ENCODE measurements at regions not wholly inside any gene's neighbourhood (a gene's known extent, or its start where the extent isn't known, plus 50 kb on each side); places are given as distances from the start of the nearest gene placed in this dataset.

DNA sequence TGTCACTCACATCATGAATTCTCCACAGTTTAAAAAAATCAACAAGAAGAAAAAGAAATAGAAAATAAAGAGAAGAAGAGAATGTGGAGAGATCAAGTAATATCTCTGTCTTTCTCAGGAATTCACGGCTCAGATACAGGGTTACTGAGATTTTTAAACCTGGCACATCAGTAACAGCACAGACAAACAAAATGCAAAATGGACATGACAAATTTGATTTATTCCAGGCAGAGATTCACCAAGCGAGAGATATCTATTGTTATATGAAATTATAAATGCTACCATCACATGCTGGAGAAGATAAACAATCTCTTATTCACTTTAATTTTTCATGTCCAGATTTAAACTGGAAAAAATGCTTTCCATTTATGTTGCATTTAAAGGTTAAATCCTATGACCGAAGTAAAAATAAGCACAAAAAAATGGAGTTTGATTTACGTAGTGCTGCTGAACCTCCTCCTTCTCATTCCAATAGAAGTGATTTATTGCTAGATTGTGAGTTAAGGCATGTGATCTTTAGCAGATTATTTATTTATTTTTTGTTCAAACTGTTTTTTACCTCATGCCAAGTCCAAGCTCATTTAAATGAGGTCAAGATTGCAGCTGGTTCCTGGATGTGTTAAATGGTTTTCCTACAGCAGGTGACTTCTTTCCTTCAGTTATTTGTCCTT is 926.4 kb downstream of the MAT2B start (continued):
- TF ChIP-seq USF2 (CRISPR knock-in tag; IDR thresholded peaks at IDR 0.05) (no peak), NR2C2 (CRISPR knock-in tag; IDR thresholded peaks at IDR 0.05) (no peak), CREM (CRISPR knock-in tag; IDR thresholded peaks at IDR 0.05) (no peak), ZNF138 (CRISPR knock-in tag; conservative IDR thresholded peaks at IDR 0.05) (no peak), ESRRA (CRISPR knock-in tag; IDR thresholded peaks at IDR 0.05; ENCODE audit: borderline replicate concordance) (no peak), EMX1 (CRISPR knock-in tag; IDR thresholded peaks at IDR 0.05) (no peak), KAT7 (CRISPR knock-in tag; IDR thresholded peaks at IDR 0.05; ENCODE audit: borderline replicate concordance) (no peak), IRF1 (CRISPR knock-in tag; IDR thresholded peaks at IDR 0.05) (no peak)
- TF ChIP-seq, protein P1, sequence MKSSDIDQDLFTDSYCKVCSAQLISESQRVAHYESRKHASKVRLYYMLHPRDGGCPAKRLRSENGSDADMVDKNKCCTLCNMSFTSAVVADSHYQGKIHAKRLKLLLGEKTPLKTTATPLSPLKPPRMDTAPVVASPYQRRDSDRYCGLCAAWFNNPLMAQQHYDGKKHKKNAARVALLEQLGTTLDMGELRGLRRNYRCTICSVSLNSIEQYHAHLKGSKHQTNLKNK (CRISPR knock-in tag; IDR thresholded peaks at IDR 0.05), result no peak

GRCh38 chr5:164433106-164433870 is 927.9 kb downstream of the MAT2B start:
- H3K27ac Mint-ChIP-seq, result no peak overlapping the region
- 0 out of 2 replicates have a peak, but pooled peaks cover 3% of the 10 kb centered on the region for H3K9me3 Mint-ChIP-seq
- no peaks in the 10 kb centered on the region for H3K36me3 Mint-ChIP-seq
- H3K4me3 Mint-ChIP-seq, result no peak overlapping the region
- POLR2A ChIA-PET, result no interaction called here
- TF ChIP-seq ERG (CRISPR knock-in tag; IDR thresholded peaks at IDR 0.05) (no peak), ZNF219 (CRISPR knock-in tag; IDR thresholded peaks at IDR 0.05; ENCODE audit: borderline replicate concordance) (no peak)
- DNase-seq (ENCODE audit: low spot score) (no peak), ATAC-seq (no peak)
- CTCF ChIA-PET, result no interaction called here
- H3K27me3 Mint-ChIP-seq (ENCODE audit: low read depth), result no peaks in the 10 kb centered on the region
- no peaks in the 10 kb centered on the region for H3K4me1 Mint-ChIP-seq

GRCh38 chr5:164435576-164435975 is 930.2 kb downstream of the MAT2B start:
- no peaks in the 10 kb centered on the region for H3K36me3 Mint-ChIP-seq
- H3K9me3 Mint-ChIP-seq, result 0 out of 2 replicates have a peak, but pooled peaks cover 3% of the 10 kb centered on the region
- CTCF ChIA-PET, result no interaction called here
- ATAC-seq (no peak), DNase-seq (ENCODE audit: low spot score) (no peak)
- H3K27me3 Mint-ChIP-seq (ENCODE audit: low read depth), result no peaks in the 10 kb centered on the region
- no peak overlapping the region for H3K4me3 Mint-ChIP-seq
- H3K27ac Mint-ChIP-seq, result no peak overlapping the region
- H3K4me1 Mint-ChIP-seq, result no peaks in the 10 kb centered on the region
- POLR2A ChIA-PET, result no interaction called here
- no peak for TF ChIP-seq MYBL2 (CRISPR knock-in tag; IDR thresholded peaks at IDR 0.05)
- TF ChIP-seq IRF2 (CRISPR knock-in tag; IDR thresholded peaks at IDR 0.05; ENCODE audit: borderline replicate concordance, low read depth), result no peak
- no peak for TF ChIP-seq RELA (CRISPR knock-in tag; IDR thresholded peaks at IDR 0.05; ENCODE audit: borderline replicate concordance)
- no peak for TF ChIP-seq GTF2I (CRISPR knock-in tag; conservative IDR thresholded peaks at IDR 0.05)
- TF ChIP-seq CREM (CRISPR knock-in tag; IDR thresholded peaks at IDR 0.05), result no peak
- TF ChIP-seq, protein P2, sequence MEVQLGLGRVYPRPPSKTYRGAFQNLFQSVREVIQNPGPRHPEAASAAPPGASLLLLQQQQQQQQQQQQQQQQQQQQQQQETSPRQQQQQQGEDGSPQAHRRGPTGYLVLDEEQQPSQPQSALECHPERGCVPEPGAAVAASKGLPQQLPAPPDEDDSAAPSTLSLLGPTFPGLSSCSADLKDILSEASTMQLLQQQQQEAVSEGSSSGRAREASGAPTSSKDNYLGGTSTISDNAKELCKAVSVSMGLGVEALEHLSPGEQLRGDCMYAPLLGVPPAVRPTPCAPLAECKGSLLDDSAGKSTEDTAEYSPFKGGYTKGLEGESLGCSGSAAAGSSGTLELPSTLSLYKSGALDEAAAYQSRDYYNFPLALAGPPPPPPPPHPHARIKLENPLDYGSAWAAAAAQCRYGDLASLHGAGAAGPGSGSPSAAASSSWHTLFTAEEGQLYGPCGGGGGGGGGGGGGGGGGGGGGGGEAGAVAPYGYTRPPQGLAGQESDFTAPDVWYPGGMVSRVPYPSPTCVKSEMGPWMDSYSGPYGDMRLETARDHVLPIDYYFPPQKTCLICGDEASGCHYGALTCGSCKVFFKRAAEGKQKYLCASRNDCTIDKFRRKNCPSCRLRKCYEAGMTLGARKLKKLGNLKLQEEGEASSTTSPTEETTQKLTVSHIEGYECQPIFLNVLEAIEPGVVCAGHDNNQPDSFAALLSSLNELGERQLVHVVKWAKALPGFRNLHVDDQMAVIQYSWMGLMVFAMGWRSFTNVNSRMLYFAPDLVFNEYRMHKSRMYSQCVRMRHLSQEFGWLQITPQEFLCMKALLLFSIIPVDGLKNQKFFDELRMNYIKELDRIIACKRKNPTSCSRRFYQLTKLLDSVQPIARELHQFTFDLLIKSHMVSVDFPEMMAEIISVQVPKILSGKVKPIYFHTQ (CRISPR knock-in tag; IDR thresholded peaks at IDR 0.05), result no peak
- TF ChIP-seq, protein P3, sequence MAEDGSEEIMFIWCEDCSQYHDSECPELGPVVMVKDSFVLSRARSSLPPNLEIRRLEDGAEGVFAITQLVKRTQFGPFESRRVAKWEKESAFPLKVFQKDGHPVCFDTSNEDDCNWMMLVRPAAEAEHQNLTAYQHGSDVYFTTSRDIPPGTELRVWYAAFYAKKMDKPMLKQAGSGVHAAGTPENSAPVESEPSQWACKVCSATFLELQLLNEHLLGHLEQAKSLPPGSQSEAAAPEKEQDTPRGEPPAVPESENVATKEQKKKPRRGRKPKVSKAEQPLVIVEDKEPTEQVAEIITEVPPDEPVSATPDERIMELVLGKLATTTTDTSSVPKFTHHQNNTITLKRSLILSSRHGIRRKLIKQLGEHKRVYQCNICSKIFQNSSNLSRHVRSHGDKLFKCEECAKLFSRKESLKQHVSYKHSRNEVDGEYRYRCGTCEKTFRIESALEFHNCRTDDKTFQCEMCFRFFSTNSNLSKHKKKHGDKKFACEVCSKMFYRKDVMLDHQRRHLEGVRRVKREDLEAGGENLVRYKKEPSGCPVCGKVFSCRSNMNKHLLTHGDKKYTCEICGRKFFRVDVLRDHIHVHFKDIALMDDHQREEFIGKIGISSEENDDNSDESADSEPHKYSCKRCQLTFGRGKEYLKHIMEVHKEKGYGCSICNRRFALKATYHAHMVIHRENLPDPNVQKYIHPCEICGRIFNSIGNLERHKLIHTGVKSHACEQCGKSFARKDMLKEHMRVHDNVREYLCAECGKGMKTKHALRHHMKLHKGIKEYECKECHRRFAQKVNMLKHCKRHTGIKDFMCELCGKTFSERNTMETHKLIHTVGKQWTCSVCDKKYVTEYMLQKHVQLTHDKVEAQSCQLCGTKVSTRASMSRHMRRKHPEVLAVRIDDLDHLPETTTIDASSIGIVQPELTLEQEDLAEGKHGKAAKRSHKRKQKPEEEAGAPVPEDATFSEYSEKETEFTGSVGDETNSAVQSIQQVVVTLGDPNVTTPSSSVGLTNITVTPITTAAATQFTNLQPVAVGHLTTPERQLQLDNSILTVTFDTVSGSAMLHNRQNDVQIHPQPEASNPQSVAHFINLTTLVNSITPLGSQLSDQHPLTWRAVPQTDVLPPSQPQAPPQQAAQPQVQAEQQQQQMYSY (CRISPR knock-in tag; IDR thresholded peaks at IDR 0.05), result no peak
- no peak for TF ChIP-seq NFE2L1 (CRISPR knock-in tag; IDR thresholded peaks at IDR 0.05)
- TF ChIP-seq ZNF219 (CRISPR knock-in tag; IDR thresholded peaks at IDR 0.05; ENCODE audit: borderline replicate concordance), result no peak
- TF ChIP-seq, protein P4, sequence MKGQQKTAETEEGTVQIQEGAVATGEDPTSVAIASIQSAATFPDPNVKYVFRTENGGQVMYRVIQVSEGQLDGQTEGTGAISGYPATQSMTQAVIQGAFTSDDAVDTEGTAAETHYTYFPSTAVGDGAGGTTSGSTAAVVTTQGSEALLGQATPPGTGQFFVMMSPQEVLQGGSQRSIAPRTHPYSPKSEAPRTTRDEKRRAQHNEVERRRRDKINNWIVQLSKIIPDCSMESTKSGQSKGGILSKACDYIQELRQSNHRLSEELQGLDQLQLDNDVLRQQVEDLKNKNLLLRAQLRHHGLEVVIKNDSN (CRISPR knock-in tag; IDR thresholded peaks at IDR 0.05), result no peak
